ENCODE measurements at regions not wholly inside any gene's neighbourhood (a gene's known extent, or its start where the extent isn't known, plus 50 kb on each side); places are given as distances from the start of the nearest gene placed in this dataset.

- DNase-seq = no peak
- no peaks in the 10 kb centered on the region for H3K9me3 ChIP-seq (replicated peaks)
- TF ChIP-seq CTCF (IDR thresholded peaks at IDR 0.05; ENCODE audit: borderline replicate concordance) = no peak
- H3K4me1 ChIP-seq = peaks cover 19% of the 10 kb centered on the region
- no peak overlapping the region for H3K27ac ChIP-seq (replicated peaks)
- intact Hi-C loops (cut with micrococcal nuclease) = no loop called here
- no peaks in the 10 kb centered on the region for H3K36me3 ChIP-seq
- H3K4me3 ChIP-seq = no peak overlapping the region
- H3K27me3 ChIP-seq (ENCODE audit: low read depth) = no peaks in the 10 kb centered on the region
Measured at GRCh38 chr11:45056529-45056928, 89.9 kb upstream of the PRDM11 start.

DNA sequence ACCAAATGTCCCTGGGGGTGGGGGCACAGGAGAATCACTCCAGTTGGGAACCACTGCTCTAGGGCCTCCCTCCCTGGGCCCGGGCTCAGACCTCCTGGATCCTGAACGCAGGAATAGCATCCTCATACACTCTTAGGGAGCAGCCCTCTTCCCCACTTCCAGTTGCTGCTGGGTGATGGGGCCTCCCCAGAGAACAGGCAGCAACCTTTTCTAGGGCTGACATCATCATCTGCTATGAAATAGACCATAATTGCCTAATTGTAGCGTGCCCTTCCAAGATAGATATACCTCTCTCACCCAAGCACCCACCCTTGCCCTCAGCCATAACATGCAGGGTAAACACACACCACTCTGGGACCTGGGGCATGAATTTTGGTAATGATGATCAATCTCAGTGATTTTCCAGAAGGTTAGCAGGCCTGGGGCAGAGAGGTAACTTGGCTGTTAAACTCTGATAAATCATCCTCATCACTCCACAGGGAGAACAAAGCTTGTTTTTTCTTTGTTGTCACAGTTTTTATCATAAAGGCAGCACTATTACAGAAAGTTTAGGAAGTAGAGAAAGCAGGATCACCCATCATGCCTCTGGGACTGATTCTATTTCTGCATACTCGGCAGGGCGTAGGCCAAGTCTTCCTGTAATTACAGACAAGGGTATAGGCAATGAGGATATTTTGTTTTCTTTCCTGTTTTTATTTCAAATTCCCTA lies 88.3 kb upstream of the PRDM11 start:
- DNase-seq = no peak
- no peak for TF ChIP-seq CTCF (IDR thresholded peaks at IDR 0.05; ENCODE audit: borderline replicate concordance)
- no peak overlapping the region for H3K4me3 ChIP-seq
- H3K4me1 ChIP-seq = peaks cover 19% of the 10 kb centered on the region
- no peaks in the 10 kb centered on the region for H3K36me3 ChIP-seq
- H3K27me3 ChIP-seq (ENCODE audit: low read depth) = no peaks in the 10 kb centered on the region
- intact Hi-C loops (cut with micrococcal nuclease) = no loop called here
- peaks cover 5% of the 10 kb centered on the region for H3K9me3 ChIP-seq (replicated peaks)
- H3K27ac ChIP-seq (replicated peaks) = peak overlapping the region; percentile 74

DNA sequence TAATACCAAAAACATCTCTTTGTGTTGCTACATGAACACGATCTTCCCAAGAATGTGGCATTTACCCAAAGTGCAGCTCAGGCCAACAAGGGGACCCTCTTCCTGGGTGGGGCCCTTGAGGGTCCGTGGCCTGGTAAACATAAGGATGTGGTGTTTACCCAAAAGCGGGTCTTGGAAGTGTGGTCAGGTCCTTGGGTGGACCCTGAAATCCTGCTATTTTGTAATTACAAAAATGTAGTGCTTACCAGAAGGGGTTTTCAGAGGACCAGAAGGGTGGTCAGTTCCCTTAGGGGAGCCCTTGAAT lies 87.8 kb upstream of the PRDM11 start:
- no peaks in the 10 kb centered on the region for H3K36me3 ChIP-seq
- peaks cover 10% of the 10 kb centered on the region for H3K9me3 ChIP-seq (replicated peaks)
- H3K27me3 ChIP-seq (ENCODE audit: low read depth) = no peaks in the 10 kb centered on the region
- intact Hi-C loops (cut with micrococcal nuclease) = no loop called here
- H3K4me1 ChIP-seq = peaks cover 19% of the 10 kb centered on the region
- no peak for TF ChIP-seq CTCF (IDR thresholded peaks at IDR 0.05; ENCODE audit: borderline replicate concordance)
- no peak for DNase-seq
- H3K27ac ChIP-seq (replicated peaks) = peak overlapping the region; percentile 74
- H3K4me3 ChIP-seq = no peak overlapping the region

GRCh38 chr11:45060707-45061106 lies 85.7 kb upstream of the PRDM11 start:
- TF ChIP-seq CTCF (IDR thresholded peaks at IDR 0.05; ENCODE audit: borderline replicate concordance) = no peak
- Histone ChIP-seq H3K4me1 (peaks cover 19% of the 10 kb centered on the region), H3K9me3 (replicated peaks) (peaks cover 26% of the 10 kb centered on the region), H3K27me3 (ENCODE audit: low read depth) (no peaks in the 10 kb centered on the region), H3K4me3 (no peak overlapping the region), H3K36me3 (no peaks in the 10 kb centered on the region), H3K27ac (replicated peaks) (no peak overlapping the region)
- DNase-seq = no peak
- intact Hi-C loops (cut with micrococcal nuclease) = no loop called here

GRCh38 chr11:45061641-45062040 lies 84.8 kb upstream of the PRDM11 start:
- no peaks in the 10 kb centered on the region for H3K27me3 ChIP-seq (ENCODE audit: low read depth)
- H3K4me3 ChIP-seq = no peak overlapping the region
- H3K4me1 ChIP-seq = peaks cover 19% of the 10 kb centered on the region
- H3K36me3 ChIP-seq = no peaks in the 10 kb centered on the region
- TF ChIP-seq CTCF (IDR thresholded peaks at IDR 0.05; ENCODE audit: borderline replicate concordance) = no peak
- intact Hi-C loops (cut with micrococcal nuclease) = no loop called here
- peaks cover 36% of the 10 kb centered on the region for H3K9me3 ChIP-seq (replicated peaks)
- DNase-seq = no peak
- H3K27ac ChIP-seq (replicated peaks) = no peak overlapping the region

Data from left ventricle myocardium inferior (tissue), 1 donor.